Amniotic epithelial cell (primary cell): ENCODE measurements at regions not wholly inside any gene's neighbourhood (a gene's known extent, or its start where the extent isn't known, plus 50 kb on each side); places are given as distances from the start of the nearest gene placed in this dataset.

Experiments used
- DNase-seq: peaks from one replicate; pipeline ENCODE4 v3.0.0-alpha.2; 2010; ENCODE audit warnings: low read depth

DNA sequence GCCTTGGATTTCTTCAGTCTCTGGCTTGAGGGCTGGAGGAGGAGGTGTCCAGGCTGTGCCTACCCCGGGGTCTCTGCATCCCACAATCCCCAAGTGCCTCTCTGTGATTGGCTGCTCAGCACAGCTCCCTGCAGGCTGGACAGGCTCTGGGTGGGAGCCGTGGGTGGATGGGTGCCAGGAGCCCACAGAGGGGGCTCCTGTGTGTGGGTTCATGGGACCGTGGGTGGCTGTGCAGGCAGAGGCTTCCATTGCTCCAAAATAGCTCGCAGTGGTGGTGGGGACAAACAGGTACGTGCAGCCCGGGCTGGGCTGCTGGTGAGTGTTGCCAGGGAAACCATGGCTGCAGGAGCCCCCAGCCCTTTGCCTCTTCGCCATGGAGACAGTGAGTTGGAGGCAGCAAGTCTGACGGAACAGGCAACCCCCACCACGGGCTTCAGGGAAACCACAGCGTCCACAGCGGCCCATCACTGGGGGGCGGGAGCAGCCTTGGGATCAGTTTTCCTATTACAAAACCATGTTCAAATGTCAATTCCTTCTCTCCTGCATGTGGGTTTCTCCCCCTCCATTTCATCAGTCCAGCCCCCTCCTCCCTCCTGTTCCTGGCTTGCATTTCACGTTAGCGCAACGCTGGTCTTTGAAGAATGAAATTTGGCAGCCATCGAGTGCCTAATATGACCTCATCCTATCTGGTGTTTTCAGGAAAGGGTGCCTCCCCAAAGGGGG is 155.2 kb downstream of the TRIM29 start:
- DNase-seq, result no peak

DNA sequence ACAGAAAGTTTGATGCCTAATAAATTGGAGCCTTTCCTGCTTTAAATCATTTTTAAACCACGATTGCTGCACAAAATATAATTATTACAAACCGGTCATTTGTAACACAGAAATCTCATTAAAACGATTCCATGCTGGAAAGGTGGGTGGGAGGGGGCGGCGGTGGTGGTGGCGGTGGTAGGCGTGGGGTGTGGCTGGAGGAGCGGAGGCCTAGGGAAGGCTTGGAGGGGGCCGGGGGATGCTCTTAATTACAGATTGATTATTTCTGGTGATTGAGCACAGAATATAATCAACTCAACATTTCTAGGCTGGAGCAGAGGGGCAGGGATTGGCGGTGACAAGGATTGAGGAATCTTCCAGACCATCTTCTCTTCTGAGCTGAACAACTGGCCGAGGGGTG is 157.5 kb downstream of the TRIM29 start:
- no peak for DNase-seq

DNA sequence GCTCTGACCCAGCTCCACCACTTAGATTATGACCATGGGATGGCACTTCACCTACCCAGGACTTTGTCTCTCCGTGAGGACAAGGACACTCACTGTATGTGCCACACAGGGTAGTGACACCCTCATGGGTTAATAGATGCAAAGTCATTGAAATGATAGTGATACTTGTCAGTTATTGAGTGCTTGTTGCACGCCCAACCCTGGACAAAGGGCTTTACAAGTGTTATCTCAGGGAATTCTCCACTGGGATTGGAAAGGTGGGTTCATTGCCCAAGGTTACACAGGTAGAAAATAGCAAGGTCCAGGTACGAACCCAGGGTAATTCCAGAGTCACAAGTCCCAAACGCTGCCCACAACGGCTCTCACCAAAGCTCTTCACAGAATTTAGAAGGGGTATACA is 158.2 kb downstream of the TRIM29 start:
- no peak for DNase-seq

DNA sequence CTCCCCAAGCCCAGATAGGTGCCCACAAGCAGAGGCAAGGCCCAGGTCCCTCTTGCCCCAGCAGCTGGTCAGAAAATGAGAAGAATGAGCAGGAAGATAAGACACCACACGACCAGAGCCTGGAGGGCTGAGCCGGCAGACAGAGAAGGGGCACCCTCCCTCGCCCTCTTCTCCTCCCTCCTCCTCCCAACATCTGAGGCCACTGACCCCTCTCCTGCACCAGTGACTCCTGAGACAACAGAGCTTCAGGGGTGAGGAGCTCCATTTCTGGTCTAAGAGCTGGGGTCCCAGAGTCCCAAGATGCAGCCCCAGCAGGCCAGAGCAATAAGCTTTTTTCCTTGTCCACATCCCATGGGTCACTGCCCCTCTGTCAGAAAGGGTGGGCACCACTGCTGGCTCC is 159.2 kb downstream of the TRIM29 start:
- no peak for DNase-seq

DNA sequence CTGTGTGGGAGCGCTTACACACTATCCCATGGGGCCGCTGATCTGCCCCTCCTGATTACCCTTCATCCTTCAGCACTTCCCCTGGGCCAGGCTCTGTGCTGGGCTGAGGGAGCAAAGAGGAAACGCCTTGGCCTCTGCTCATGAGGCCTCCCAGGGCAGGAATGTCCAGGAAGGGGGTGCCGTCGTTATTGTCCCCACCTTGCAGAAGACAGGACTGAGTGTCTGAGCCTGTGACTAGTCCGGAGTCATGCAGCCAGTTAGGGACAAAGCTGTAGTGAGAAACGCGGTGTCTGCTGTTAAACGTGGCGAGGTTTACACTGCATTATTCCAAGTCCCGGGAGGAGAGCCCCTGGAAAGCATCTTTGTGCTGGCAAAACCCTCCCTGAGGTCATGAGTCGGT is 160.0 kb downstream of the TRIM29 start:
- no peak for DNase-seq

DNA sequence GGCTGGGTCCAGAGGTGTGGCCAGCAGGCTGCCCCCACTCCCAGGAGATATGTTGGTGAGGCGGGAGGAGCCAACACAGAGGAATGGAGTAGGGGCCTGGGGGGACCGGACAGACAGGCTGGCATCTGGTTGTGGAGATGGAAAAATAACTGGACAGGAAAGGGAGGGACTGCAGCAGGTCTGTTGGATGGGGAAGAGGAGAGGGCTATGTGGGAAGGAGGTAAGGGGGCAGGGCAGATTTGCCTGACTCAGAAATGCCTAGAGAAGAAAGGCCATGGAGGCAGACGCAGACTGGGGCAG is 160.4 kb downstream of the TRIM29 start:
- no peak for DNase-seq

DNA sequence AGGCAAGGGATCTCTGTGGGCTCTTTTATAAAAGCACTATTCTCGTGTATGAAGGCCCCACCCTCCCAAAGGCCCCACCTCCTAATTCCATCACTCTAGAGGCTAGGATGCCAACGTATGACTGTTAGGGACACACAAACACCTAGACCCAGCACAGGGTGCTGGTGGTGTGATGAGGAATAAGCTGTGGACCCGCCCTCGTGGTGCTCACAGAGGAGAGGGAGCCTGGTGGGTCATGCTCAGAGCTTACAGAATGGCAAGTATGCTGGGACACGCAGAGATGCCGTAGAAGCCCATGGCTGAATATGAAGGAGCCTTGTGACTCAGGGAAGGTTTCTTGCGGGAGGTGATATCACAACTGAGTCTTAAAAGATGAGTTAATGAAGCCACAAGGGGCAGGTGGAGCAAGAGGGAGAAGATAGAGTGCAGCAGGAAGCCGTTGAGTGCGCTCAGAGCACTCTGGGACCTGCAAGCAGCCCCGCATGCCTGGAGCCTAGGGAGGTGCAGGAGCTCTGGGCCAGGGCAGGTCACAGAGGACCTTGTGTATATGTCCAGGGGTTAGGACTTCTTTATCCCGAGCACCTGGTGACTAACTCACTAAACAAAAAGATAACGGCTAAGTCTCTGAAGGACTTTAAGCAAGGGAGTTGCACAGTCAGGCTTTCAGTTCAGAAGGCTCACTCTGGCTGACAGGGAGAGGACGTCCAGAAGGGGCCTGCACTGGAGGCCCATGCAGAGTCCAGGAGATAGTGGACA is 160.9 kb downstream of the TRIM29 start:
- DNase-seq, result no peak

DNA sequence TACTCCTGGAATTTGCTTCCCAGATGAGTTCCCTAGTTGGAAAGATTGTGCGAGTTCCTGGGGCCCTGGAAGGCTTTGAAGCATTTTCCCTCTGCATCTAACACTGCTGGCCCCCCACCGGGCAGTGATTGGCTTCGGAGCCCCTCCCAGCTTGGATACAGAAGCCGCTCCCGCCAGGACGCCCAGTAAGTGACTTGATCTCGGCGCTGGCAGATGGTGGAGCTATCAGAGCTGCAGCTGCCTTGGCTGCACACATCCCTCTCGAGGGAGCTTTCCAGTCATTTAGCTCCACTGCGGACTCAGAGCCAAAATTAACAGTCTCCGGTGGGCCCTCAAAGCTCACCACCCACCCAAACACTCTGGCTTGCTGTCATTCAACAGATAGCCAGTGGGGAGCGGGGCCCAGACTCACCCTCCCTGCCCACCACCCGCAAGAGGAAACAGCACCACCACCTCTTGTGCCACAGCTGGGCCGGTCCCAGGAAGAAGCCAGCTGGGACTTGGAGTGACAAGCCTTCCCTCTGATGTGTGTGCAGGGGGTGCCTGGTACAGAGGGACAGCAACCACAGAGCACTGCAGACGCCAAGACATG is 162.3 kb downstream of the TRIM29 start:
- no peak for DNase-seq

DNA sequence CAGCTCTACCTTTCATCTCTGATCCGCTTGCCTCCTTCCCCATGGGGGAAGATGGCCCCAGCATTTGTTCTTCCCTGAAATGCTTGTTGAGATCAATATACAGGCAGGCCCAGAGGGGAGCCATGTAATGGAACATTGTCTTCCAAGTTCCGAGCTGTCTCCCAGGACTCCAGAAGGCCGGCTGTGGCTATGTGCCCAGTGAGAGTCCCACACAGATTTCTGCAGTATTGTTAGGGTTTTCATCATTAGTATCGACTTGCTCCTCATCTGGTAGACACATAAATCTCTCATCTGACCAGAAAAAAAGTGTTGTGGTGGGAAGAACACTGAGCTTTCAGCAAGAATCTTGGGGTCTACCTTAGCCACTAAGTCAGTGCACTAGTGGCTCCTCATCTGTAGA is 163.4 kb downstream of the TRIM29 start:
- no peak for DNase-seq

DNA sequence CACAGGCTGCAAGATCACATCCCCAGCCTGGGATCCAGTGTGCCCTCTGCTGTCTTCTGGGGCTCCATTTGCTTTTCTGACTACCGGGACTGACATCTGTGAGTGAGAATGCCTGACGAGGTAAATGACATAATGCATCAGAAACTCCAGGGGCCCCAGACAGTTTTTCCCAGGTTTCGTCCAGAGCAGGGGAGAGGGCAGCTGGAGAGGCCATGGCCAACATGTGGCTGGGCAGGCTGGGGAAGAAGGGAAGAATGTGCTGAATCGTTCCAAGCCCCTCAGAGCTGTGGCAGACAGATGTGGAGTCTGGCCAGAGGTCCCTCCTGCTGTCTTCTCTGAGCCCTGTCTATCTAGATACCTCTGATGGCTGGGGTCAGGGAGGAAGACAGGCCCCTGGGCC is 163.9 kb downstream of the TRIM29 start:
- no peak for DNase-seq

DNA sequence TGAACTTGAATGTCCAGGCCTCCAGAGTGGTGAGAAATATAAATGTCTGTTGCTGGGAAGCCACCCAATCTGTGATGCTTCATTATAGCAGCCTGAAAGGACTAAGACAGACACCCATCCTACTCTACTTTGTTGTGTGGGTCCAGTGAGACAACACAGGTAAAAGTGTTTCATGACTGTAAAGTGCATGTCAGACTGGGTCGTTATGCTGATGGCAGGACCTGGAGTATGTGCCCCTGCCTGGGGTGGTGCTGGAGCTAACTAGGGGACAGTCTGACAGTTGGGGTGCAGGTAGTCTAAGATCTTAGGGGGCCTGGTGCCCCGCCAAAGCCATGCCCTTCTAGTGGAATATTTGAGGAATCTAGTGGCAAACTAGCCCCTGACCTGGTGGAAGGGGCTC is 165.6 kb downstream of the TRIM29 start:
- DNase-seq, result no peak

DNA sequence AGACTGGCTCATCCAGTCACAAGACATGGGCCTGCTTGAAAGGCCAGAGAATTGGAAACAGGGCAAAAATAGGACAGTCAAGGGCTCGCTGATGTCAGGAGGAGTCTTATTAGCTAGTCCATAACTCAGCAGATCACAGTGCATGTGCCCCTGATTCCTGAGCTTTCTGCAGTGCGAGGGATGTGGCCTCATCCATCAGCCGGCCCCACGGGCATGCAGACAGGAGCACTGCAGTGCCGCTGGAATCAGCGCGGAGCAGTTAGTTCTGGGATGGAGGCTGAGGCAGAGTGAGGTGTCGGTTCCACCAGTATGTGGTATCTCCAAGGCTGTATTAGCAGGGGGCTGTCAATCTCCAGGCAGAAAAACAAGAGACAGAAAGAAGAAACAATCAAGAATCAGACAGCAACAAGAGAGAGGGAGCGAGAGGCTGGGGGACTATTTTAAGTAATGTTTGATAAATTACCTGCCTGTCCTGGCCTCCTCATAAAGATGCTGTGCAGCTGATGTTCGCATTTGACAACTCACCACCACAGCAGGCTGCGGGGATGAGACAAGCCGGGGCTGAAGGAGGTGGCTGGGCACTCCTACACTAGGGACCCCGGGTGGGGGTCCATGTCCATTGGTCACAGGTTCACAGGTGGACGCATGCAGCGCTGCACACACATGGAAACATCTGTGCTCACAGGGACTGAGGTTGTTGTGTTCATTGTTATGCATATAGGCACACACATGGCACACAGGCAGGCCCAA is 167.2 kb downstream of the TRIM29 start:
- no peak for DNase-seq

DNA sequence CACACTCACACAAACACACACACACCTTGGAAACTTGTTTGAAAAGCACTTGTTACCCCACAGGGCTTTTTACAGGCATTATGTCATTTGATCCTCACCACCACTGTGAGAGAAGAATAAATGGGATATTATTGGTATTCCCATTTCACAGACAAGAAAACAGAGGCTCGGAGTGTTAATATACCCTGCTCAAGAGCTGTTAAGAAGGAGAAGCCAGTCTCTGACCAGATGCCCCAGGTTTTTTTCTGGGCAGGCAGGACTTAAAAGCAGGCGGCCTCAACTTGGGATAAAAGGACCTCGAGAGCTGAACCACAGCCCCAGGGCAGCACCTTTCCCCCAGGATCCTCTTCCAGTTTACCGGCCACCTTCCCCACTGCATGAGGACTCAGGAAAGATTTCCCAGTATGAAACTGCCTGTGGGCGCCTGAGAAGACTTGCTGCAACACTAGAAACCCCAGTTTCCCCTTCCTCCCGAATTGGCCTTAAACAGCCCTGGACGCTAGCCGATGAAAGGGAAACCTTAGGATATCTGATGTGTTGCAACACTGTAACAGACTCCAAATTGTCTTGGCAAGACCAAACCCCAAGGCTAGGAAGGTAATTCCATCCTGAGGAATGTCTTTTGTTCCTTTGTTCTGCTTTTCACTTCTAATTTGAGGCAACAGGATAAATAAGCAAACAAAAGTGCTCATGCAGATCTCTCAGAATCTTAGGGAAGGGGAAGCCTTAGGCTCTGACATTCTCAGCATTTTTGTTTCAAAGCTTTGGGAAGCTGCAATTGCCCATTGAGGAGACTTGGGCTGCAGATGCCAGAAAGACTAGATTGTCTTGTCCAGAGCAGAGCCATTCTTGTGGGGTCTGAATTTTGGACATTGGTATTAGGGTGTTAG is 173.5 kb downstream of the TRIM29 start:
- no peak for DNase-seq

DNA sequence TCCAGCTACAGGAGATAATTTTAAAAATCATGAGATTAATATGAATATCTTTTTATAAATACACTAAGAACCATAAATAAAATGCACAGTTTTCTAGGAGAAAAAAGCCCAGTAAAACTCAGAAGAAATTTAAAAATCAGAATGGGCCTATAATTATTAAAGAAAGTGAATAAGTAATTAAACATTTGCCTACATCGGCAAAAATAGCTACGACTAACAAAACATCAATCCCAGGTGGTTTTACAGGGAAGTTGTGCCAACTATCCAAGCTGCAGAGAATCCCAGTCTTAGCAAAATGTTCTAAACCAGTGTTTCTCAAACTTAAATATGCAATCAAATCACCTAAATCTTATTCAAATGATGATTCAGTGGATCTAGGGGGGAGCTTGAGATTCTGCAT is 180.0 kb downstream of the TRIM29 start:
- DNase-seq, result no peak

DNA sequence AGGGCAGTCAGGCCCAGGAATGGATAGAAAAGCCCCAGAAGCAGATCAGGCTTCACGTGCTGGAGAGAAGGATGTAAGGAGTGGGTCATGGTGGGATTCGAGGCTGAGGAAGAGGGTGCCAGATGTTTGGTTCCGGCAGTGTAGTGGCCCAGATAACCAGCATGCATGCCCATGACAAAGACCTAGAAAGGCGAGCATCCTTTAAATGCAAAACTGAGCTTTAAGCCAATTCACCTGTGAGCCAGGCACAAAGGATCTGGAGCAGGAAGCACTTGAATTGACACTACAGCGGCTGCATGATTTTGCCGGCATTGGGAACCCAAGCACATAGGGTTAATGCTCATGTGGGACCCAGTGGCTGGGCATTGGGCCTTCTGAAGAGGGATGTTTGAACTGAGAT is 185.5 kb downstream of the TRIM29 start:
- DNase-seq, result no peak

DNA sequence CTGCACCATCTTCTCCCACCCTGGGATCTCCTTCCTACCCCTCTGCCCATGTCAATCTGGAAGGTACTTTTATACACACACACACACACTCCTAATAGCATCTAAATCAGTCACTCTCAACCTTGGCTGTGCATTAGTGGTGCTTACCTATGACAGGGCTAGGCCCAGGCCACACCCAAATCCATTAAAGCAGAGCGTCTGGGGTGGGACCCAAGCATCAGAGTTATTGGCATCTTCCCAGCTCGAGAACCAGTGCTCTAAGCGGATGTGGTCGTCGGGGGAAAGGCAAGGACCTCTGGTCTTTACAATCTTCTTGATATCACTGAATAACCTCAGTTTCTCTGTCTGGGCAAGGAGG is 194.6 kb downstream of the TRIM29 start:
- no peak for DNase-seq

DNA sequence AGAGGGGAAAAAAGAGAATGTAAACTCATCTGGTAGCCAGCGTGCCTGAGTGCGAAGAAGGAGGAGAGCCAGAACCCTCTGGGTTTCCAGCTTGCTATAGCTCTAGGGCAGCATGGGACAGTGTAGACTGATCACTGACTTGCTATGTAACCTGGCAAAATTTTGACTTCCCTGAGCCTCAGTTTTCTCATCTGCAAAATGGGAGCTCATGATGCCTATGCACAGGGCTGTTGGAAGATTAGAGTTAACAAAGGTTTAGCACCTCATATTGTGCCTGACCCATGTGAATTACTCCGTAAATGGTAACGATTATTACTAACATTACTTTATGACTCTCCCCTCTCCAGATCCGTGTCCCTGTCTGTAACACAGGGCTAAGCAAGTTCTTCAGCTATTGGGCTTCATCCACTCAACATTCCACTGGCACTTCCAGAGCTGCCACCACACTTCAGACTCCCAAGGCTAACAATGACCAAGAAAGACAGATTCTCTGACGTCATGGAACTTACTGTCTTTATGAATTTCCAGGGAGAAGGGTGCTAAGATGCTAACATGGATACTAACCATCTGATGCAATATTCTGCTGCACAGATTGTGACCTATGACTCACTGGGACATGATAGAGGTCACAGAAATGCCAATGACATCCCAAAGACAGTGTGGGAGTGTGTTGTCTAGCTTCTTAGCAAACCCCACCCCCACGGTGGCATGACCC is 195.2 kb downstream of the TRIM29 start:
- peak; percentile 2 for DNase-seq

DNA sequence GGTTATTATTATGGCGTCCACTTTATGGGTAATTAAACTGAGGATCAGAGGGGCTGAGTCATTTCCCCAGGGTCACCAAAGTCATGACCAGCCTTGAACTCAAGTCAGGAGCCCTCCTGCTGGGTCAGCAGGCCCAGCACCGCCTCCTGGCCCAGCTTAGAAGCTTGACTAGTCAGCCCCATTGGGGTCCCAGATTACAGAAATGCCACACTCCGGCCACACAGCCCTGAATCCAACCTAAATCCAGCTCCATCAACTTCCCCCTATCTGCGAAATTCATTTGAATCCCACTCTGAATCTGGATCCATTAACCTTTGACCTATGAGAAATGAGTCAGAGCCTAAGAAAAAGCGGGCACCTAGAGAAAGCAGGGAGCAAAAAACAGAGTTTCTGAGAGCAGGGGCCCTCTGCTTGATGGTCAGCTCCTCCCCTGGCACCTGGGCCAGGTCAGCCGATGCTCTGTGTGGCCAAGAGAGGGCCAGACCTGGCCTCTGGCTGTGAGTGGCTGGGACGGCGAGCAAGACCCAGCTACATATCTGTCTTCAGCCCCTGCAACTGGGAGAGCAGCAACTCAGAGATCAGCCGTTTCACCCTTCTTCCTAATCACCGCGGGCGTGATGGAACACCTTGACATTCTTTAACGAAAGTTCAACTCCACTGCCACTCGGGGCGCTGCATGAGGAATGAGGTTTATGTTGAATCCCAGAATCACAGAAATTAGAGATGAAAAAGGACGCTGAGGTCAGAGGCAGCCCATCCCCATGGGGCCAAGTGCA is 196.1 kb downstream of the TRIM29 start:
- DNase-seq, result no peak

DNA sequence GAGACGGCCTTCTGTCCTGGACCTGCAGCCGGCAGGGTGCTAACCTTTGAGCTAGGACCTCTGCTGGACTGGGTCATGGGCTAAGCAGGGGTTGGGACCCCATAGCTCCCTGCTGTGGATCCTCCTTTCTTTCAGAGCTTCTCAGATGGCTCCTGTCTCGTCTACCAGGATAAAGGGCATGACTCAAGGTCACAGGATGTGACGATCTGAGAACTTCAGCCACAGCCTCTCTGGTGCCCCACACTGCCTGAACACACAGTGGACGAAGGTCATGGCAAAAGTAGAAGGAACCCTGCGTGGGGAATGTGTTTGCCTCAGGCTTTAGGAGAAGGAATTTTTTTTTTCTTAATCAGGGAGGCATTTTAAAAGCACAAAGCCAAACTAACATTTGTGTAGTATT is 196.7 kb downstream of the TRIM29 start:
- no peak for DNase-seq

DNA sequence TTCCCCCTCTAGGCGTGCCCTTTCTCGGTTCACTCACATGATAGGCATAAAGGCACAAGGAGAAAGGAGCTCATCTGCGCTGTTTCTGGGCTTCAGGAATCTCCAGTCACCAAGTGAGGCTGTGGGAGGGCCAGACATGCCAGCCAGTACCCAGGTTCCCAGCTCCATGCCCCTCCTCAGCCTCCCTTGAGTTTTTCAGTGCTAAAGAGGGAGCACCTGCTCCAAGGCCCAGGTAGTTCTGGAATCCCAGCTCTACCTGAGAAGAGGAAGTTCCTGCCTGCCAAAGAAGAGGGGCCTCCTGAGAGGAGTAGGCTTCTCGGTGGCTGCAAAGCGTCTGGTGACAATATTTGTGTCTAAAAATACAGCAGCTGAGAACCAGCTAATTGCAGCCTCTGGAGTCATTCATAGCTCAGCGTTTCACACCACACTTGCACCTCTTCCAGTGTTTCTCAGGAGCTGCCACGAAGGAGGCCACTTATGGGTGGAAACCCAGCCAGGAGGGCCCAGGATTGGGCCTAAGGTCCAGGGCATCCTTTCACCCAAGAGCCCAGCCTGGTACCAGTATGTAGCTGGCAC is 197.4 kb downstream of the TRIM29 start:
- no peak for DNase-seq
